Prostate gland (tissue), 2 donors: ENCODE measurements at regions not wholly inside any gene's neighbourhood (a gene's known extent, or its start where the extent isn't known, plus 50 kb on each side); places are given as distances from the start of the nearest gene placed in this dataset.

Source experiments
- DNase-seq: peaks from one replicate; pipeline ENCODE4 v3.0.0-alpha.2; 2019; ENCODE audit warnings: low spot score
- H3K27ac ChIP-seq, 2 donors: fragments of 200-600 bp; sonication (generic); 2 replicates each; pipeline ENCODE4 v1.5.1; 2017 to 2019
- H3K27me3 ChIP-seq: fragments of 200-600 bp; sonication (generic); replicated peaks from 2 replicates; pipeline ENCODE4 v1.5.1; 2019; ENCODE audit not compliant: insufficient read depth
- H3K36me3 ChIP-seq, 2 donors: fragments of 200-600 bp; sonication (generic); 1 replicate in 1 of 2; 2 replicates in 1 of 2; pipeline versions ENCODE4 v1.5.1 to v1.8.1; 2017 to 2019
- H3K4me1 ChIP-seq: fragments of 200-600 bp; sonication (generic); replicated peaks from 2 replicates; pipeline ENCODE4 v1.5.1; 2019
- H3K4me3 ChIP-seq, 2 donors: fragments of 200-600 bp; sonication (generic); 2 replicates each; pipeline ENCODE4 v1.5.1; 2017 to 2019
- H3K9me3 ChIP-seq: fragments of 200-600 bp; sonication (generic); 2 replicates; pipeline ENCODE4 v1.5.1; 2017
- POLR2A ChIP-seq: fragments of 450-650 bp; IDR thresholded peaks from one replicate; pipeline ENCODE4 v1.6.1; 2016; ENCODE audit warnings: antibody characterized with exemption, mild to moderate bottlenecking
- POLR2AphosphoS5 ChIP-seq: sonication (generic); formaldehyde crosslinking; IDR thresholded peaks from one replicate; pipeline ENCODE4 v1.6.1; 2017; ENCODE audit warnings: antibody characterized with exemption
- WGBS: methylation state at CpG from one replicate; pipeline ENCODE4 v1.1.5; 2018; 5-methylcytosine and 5-hydroxymethylcytosine counted together
- intact Hi-C: fragments of 100-400 bp; cut with DNase I; formaldehyde crosslinking; loops from one replicate; pipeline ENCODE4 v1.14.2; 2022
- TF ChIP-seq, protein P1 (sequence below), 4 experiments: fragments of 200-600 bp in 2 of 4; fragments of 450-650 bp in 2 of 4; sonication (generic) in 2 of 4; IDR thresholded peaks; 1 replicate in 3 of 4; 2 replicates in 1 of 4; pipeline ENCODE4 v1.5.1; 2016 to 2019; ENCODE audit warnings: antibody characterized with exemption in 4 of 4, mild to moderate bottlenecking in 2 of 4, moderate library complexity in 2 of 4

GRCh38 chr5:79182141-79182540 lies 53.8 kb upstream of the JMY start:
- intact Hi-C loops, result no loop called here
- DNase-seq, result no peak
- no peak overlapping the region for H3K4me3 ChIP-seq
- H3K27me3 ChIP-seq, result no peaks in the 10 kb centered on the region
- no peaks in the 10 kb centered on the region for H3K4me1 ChIP-seq
- TF ChIP-seq POLR2A (no peak), POLR2AphosphoS5 (no peak)
- TF ChIP-seq, protein P1, sequence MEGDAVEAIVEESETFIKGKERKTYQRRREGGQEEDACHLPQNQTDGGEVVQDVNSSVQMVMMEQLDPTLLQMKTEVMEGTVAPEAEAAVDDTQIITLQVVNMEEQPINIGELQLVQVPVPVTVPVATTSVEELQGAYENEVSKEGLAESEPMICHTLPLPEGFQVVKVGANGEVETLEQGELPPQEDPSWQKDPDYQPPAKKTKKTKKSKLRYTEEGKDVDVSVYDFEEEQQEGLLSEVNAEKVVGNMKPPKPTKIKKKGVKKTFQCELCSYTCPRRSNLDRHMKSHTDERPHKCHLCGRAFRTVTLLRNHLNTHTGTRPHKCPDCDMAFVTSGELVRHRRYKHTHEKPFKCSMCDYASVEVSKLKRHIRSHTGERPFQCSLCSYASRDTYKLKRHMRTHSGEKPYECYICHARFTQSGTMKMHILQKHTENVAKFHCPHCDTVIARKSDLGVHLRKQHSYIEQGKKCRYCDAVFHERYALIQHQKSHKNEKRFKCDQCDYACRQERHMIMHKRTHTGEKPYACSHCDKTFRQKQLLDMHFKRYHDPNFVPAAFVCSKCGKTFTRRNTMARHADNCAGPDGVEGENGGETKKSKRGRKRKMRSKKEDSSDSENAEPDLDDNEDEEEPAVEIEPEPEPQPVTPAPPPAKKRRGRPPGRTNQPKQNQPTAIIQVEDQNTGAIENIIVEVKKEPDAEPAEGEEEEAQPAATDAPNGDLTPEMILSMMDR (IDR thresholded peaks at IDR 0.05), result no peak
- no peaks in the 10 kb centered on the region for H3K9me3 ChIP-seq
- H3K27ac ChIP-seq, result no peak overlapping the region
- H3K36me3 ChIP-seq, result no peaks in the 10 kb centered on the region

DNA sequence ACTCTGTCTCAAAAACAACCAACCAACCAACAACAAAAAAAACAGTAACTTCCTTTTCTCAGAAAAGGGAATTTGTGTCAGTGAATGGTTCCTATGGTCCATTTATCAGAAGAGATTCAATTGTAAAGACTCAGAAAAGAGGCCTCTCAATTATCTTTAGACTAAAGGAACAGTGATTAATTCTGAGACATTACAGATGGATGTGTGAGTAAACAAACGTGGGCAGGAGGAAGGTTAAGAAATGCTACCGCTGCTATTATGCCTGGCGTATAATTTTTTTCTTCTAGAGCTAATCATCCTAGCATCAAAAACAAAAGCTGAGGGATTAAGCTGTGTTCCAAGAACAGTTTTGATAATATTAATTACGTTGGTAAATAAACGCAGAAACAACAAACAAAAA lies 52.9 kb upstream of the JMY start:
- H3K27me3 ChIP-seq, result no peaks in the 10 kb centered on the region
- no peaks in the 10 kb centered on the region for H3K9me3 ChIP-seq
- WGBS, result 61% methylated on average over 5 of the region's 5 CpGs
- intact Hi-C loops, result no loop called here
- no peaks in the 10 kb centered on the region for H3K36me3 ChIP-seq
- TF ChIP-seq, protein P1 (IDR thresholded peaks at IDR 0.05), result no peak
- TF ChIP-seq POLR2A (no peak), POLR2AphosphoS5 (no peak)
- no peak for DNase-seq
- H3K27ac ChIP-seq, result peak overlapping the region in 1 of 2 donors; percentile 13
- no peaks in the 10 kb centered on the region for H3K4me1 ChIP-seq
- H3K4me3 ChIP-seq, result no peak overlapping the region

DNA sequence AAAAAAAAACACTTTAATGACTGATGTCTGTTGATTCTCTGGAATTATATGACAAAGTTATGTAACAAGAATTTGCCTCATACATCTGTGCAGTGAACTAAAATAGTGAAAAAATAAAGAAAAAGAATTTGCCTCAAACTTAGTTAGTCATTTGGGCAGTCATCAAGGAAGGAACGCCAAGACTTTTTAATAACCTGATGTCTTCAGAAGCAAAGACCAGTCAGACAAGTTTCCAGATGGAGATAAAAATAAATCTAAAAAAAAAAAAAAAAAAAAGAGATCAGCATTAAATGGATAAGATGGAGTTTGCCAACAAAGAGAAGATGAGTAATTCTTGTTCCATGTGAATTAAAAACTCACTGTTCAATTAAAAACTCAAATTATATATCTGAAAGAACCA lies 52.3 kb upstream of the JMY start:
- Histone ChIP-seq H3K4me3 (no peak overlapping the region), H3K27me3 (no peaks in the 10 kb centered on the region), H3K27ac (peak overlapping the region in 1 of 2 donors; percentile 13), H3K4me1 (no peaks in the 10 kb centered on the region), H3K36me3 (no peaks in the 10 kb centered on the region), H3K9me3 (no peaks in the 10 kb centered on the region)
- WGBS, result 16% methylated on average over 1 of the region's 1 CpG
- TF ChIP-seq POLR2AphosphoS5, result peak; percentile 47
- TF ChIP-seq, protein P1 (IDR thresholded peaks at IDR 0.05), result no peak
- intact Hi-C loops, result no loop called here
- DNase-seq, result no peak

DNA sequence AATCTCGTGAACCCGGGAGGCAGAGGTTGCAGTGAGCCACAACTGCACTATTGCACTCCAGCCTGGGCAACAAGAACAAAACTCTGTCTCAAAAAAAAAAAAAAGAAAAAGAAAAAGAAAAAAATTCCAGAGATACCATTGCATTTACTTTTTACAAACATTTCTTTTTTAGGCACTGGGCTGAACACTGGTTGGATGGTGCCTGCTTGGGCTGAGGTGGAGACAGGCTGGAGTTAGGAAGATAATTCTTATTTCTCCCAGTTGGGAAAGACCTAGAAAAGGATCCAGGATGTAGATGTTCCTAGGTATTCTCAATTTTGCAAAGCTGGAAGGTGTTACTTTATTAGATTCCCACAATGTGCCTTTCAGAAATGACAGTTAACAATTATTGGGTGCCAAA lies 49.9 kb upstream of the JMY start:
- Histone ChIP-seq H3K36me3 (no peaks in the 10 kb centered on the region), H3K27ac (no peak overlapping the region), H3K9me3 (no peaks in the 10 kb centered on the region), H3K4me1 (no peaks in the 10 kb centered on the region), H3K4me3 (no peak overlapping the region), H3K27me3 (no peaks in the 10 kb centered on the region)
- 96% methylated on average over 2 of the region's 2 CpGs for WGBS
- intact Hi-C loops, result no loop called here
- DNase-seq, result no peak
- no peak for TF ChIP-seq POLR2A
- TF ChIP-seq POLR2AphosphoS5, result no peak
- TF ChIP-seq, protein P1 (IDR thresholded peaks at IDR 0.05), result no peak
